ENCODE measurements at regions not wholly inside any gene's neighbourhood (a gene's known extent, or its start where the extent isn't known, plus 50 kb on each side); places are given as distances from the start of the nearest gene placed in this dataset.

- TF ChIP-seq, protein P1, sequence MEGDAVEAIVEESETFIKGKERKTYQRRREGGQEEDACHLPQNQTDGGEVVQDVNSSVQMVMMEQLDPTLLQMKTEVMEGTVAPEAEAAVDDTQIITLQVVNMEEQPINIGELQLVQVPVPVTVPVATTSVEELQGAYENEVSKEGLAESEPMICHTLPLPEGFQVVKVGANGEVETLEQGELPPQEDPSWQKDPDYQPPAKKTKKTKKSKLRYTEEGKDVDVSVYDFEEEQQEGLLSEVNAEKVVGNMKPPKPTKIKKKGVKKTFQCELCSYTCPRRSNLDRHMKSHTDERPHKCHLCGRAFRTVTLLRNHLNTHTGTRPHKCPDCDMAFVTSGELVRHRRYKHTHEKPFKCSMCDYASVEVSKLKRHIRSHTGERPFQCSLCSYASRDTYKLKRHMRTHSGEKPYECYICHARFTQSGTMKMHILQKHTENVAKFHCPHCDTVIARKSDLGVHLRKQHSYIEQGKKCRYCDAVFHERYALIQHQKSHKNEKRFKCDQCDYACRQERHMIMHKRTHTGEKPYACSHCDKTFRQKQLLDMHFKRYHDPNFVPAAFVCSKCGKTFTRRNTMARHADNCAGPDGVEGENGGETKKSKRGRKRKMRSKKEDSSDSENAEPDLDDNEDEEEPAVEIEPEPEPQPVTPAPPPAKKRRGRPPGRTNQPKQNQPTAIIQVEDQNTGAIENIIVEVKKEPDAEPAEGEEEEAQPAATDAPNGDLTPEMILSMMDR (IDR thresholded peaks at IDR 0.05), result no peak
- no peak for TF ChIP-seq POLR2AphosphoS5 (IDR thresholded peaks at IDR 0.05; ENCODE audit: insufficient read depth in 1 of 2, low read depth in 1 of 2)
- no peak for TF ChIP-seq POLR2A (IDR thresholded peaks at IDR 0.05)
These were observed 59.8 kb downstream of the C11orf91 start for GRCh38 chr11:33640730-33641371.

Measured in vagina (tissue), 2 donors.